ENCODE measurements at regions not wholly inside any gene's neighbourhood (a gene's known extent, or its start where the extent isn't known, plus 50 kb on each side); places are given as distances from the start of the nearest gene placed in this dataset.

DNA sequence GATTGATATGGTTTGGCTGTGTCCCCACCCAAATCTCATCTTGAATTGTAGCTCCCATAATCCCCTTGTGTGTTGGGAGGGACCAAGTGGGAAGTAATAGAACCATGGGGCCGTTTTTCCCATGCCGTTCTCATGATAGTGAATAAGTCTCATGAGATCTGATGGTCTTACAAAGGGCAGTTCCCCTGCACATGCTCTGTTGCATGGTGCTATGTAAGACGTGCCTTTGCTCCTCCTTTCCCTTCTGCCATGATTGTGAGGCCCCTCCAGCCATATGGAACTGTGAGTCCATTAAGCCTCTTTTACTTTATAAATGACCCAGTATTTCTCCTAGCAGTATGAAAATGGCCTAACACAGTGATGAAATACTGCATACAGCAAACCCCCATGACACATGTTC is 84.8 kb upstream of the SELENOP start:
- no peak for TF ChIP-seq CTCF (IDR thresholded peaks at IDR 0.05; ENCODE audit: low read depth, low read length, poor library complexity, severe bottlenecking)
- TF ChIP-seq EZH2phosphoT487 (IDR thresholded peaks at IDR 0.05; ENCODE audit: borderline replicate concordance, low read length) = no peak

Measured in DOHH2 (cell line).